ENCODE measurements at regions not wholly inside any gene's neighbourhood (a gene's known extent, or its start where the extent isn't known, plus 50 kb on each side); places are given as distances from the start of the nearest gene placed in this dataset.

DNA sequence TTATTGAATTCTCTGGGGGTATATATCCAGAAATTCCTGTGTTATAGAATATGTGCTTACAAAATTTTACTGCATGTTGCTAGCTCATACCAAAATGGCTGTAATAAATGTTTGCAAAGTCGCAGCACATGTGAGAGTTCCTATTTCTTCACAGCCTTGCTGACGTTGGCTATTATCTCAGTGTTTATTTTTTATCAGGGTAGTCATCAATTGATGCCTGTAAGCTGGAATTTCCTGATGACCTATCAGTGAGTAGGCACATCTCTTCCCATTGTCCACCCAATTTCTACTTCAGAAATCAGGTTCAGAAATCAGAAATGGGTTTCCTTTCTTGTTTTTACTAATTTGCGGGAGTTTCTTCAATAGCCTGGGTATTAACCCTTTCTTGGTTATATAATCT, 268.1 kb upstream of the FZD8 start:
- no peak overlapping the region for H3K4me3 ChIP-seq (ENCODE audit: low read depth, low read length)
- TF ChIP-seq POLR2A (IDR thresholded peaks at IDR 0.05; ENCODE audit: extremely low read depth, insufficient read length), result no peak
- TF ChIP-seq, protein P1, sequence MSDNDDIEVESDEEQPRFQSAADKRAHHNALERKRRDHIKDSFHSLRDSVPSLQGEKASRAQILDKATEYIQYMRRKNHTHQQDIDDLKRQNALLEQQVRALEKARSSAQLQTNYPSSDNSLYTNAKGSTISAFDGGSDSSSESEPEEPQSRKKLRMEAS (IDR thresholded peaks at IDR 0.05; ENCODE audit: low read depth, low read length), result no peak
- TF ChIP-seq MYC (IDR thresholded peaks at IDR 0.05; ENCODE audit: low read depth, low read length), result no peak
- no peak for DNase-seq (ENCODE audit: low read depth)

DNA sequence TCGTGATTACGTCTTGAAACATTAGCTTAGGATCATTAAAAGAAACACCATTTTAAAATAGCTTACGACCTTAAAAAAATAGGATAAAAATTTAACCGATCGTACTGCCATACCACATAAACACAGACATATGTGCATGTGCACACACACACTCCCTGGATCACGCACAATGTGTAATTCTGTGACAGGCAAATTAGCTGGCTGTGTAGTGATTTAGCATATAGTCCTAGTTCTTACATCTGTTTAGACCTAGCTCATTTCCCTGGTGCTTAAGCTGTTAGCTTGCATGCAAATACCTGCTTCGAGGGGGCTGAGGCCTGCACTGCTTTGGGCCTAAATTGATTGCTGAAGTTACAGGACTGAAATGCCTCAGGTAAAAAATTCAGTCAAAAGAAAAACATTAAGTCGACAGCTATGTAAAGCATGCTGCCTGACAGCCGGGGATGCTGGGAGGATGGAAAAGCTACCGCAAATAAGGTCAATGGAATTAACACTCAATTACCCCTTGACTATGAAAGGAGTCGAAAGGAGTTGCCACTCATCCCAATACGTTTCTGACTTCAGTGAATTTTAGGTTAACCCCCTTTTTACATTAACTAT, 267.1 kb upstream of the FZD8 start:
- no peak for DNase-seq (ENCODE audit: low read depth)
- TF ChIP-seq POLR2A (IDR thresholded peaks at IDR 0.05; ENCODE audit: extremely low read depth, insufficient read length), result no peak
- TF ChIP-seq MYC (IDR thresholded peaks at IDR 0.05; ENCODE audit: low read depth, low read length), result no peak
- TF ChIP-seq, protein P1 (IDR thresholded peaks at IDR 0.05; ENCODE audit: low read depth, low read length), result no peak
- TF ChIP-seq CTCF (IDR thresholded peaks at IDR 0.05; ENCODE audit: low read depth, low read length), result no peak
- no peak overlapping the region for H3K4me3 ChIP-seq (ENCODE audit: low read depth, low read length)

DNA sequence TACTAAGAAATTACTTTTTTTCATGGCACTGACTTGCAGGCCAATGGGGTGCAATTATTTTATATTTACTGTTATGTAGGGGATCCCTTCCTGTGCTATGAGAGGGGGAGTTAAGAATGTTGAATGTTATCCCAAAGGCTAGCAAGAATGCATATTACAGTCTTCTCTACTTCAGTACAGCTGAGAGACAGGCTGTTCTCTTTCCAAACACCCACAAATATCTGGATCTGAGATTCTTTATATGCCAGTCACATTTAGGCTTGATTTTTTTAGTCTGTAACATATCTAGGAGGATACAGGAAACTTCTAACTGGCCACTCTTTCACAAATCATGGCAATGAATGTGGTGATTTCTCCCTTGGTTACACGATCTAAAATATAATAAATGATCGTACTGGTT, 266.4 kb upstream of the FZD8 start:
- H3K4me3 ChIP-seq (ENCODE audit: low read depth, low read length), result no peak overlapping the region
- DNase-seq (ENCODE audit: low read depth), result no peak
- TF ChIP-seq POLR2A (IDR thresholded peaks at IDR 0.05; ENCODE audit: extremely low read depth, insufficient read length) (no peak), MYC (IDR thresholded peaks at IDR 0.05; ENCODE audit: low read depth, low read length) (no peak), CTCF (IDR thresholded peaks at IDR 0.05; ENCODE audit: low read depth, low read length) (no peak)
- TF ChIP-seq, protein P1 (IDR thresholded peaks at IDR 0.05; ENCODE audit: low read depth, low read length), result no peak

GRCh38 chr10:35907548-35907947, 265.5 kb upstream of the FZD8 start:
- TF ChIP-seq CTCF (IDR thresholded peaks at IDR 0.05; ENCODE audit: low read depth, low read length) (no peak), POLR2A (IDR thresholded peaks at IDR 0.05; ENCODE audit: extremely low read depth, insufficient read length) (no peak), MYC (IDR thresholded peaks at IDR 0.05; ENCODE audit: low read depth, low read length) (no peak)
- H3K4me3 ChIP-seq (ENCODE audit: low read depth, low read length), result no peak overlapping the region
- no peak for DNase-seq (ENCODE audit: low read depth)

DNA sequence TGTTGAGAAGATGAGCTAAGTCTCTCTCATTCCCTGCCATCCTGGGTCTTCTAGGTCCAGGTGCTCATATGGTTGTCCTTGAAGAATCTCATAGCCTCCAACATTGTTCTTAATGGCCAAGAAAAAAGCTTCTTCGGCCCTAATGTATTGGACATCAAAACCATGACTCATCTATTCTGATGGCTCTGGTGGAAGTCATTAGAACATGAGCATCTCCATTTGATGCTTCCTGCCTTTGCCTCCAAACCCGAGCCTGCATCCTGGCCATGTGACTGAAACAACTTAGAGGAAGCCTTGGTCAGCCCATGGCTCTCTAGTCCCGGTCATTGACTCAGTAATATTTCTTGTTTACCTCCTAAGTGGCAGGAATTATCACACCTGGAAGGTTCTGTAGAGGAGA, 264.1 kb upstream of the FZD8 start:
- TF ChIP-seq MYC (IDR thresholded peaks at IDR 0.05; ENCODE audit: low read depth, low read length), result no peak
- TF ChIP-seq, protein P1 (IDR thresholded peaks at IDR 0.05; ENCODE audit: low read depth, low read length), result no peak
- no peak for TF ChIP-seq CTCF (IDR thresholded peaks at IDR 0.05; ENCODE audit: low read depth, low read length)
- no peak for TF ChIP-seq POLR2A (IDR thresholded peaks at IDR 0.05; ENCODE audit: extremely low read depth, insufficient read length)
- DNase-seq (ENCODE audit: low read depth), result no peak
- H3K4me3 ChIP-seq (ENCODE audit: low read depth, low read length), result no peak overlapping the region

DNA sequence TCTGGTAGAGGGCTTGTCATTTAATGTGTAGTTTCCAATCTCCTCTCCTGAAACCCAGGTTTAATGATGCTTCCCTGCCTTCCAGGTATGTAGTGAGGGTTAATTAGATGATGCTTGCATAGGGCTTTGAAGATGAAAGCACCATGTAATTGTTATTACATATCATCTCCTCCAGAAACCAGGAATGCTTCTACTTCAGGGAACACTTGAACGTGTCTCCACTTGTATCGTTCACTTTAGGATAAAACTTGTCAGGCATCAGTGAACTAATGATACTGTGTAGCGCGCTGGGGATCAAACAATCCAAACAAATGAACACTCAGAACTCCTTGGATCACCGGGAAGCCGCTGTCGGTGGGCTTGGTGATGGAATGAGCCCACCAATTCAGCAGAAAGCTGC, 260.9 kb upstream of the FZD8 start:
- DNase-seq (ENCODE audit: low read depth), result no peak
- TF ChIP-seq, protein P1 (IDR thresholded peaks at IDR 0.05; ENCODE audit: low read depth, low read length), result no peak
- no peak for TF ChIP-seq CTCF (IDR thresholded peaks at IDR 0.05; ENCODE audit: low read depth, low read length)
- no peak for TF ChIP-seq POLR2A (IDR thresholded peaks at IDR 0.05; ENCODE audit: extremely low read depth, insufficient read length)
- no peak for TF ChIP-seq MYC (IDR thresholded peaks at IDR 0.05; ENCODE audit: low read depth, low read length)
- no peak overlapping the region for H3K4me3 ChIP-seq (ENCODE audit: low read depth, low read length)
